ENCODE measurements at regions not wholly inside any gene's neighbourhood (a gene's known extent, or its start where the extent isn't known, plus 50 kb on each side); places are given as distances from the start of the nearest gene placed in this dataset.

GRCh38 chr18:21979171-21979560, 190.2 kb upstream of the GATA6 start:
- TF ChIP-seq CTCF (IDR thresholded peaks at IDR 0.05) = no peak
- TF ChIP-seq POLR2A (IDR thresholded peaks at IDR 0.05) = no peak
